H1 (cell line): ENCODE measurements at regions not wholly inside any gene's neighbourhood (a gene's known extent, or its start where the extent isn't known, plus 50 kb on each side); places are given as distances from the start of the nearest gene placed in this dataset.

Experiments used
- CBX8 ChIP-seq: fragments of 300-800, 300-1000 bp; sonication (generic); IDR thresholded peaks from 2 replicates; pipeline ENCODE4 v1.7.1; 2016; ENCODE audit warnings: low read depth, low read length, borderline replicate concordance
- TAF1 ChIP-seq: IDR thresholded peaks from 2 replicates; pipeline ENCODE4 v1.6.1; 2011; ENCODE audit warnings: mild to moderate bottlenecking, low read depth, low read length
- TF ChIP-seq, protein P1 (sequence below): IDR thresholded peaks from 2 replicates; pipeline ENCODE4 v1.6.1; 2012; ENCODE audit warnings: low read length, inconsistent platforms

DNA sequence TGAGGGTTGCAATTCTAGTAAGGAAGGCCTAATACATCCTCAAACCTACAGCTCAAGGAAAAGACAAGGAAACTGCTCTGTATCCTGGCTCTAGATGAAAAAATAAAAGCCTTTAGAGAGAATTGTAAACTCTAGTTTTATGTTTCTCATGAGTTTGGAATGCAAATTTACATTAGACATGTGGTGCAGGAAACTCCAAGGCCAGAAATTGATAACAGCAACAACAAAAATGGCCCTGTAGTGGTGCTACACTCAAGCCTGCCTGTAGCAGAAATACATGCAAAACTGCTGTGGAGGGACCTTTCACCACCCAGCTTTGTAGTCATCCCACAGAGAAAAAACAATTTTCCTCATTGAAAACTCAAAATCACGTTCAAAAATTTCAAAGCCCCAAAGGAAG is 546.7 kb upstream of the LRRN3 start (continued):
- no peak for TF ChIP-seq CBX8
- no peak for TF ChIP-seq TAF1
- TF ChIP-seq, protein P1, sequence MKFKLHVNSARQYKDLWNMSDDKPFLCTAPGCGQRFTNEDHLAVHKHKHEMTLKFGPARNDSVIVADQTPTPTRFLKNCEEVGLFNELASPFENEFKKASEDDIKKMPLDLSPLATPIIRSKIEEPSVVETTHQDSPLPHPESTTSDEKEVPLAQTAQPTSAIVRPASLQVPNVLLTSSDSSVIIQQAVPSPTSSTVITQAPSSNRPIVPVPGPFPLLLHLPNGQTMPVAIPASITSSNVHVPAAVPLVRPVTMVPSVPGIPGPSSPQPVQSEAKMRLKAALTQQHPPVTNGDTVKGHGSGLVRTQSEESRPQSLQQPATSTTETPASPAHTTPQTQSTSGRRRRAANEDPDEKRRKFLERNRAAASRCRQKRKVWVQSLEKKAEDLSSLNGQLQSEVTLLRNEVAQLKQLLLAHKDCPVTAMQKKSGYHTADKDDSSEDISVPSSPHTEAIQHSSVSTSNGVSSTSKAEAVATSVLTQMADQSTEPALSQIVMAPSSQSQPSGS: no peak
- TF ChIP-seq, all 59 proteins: peak for 0
